ENCODE measurements at regions not wholly inside any gene's neighbourhood (a gene's known extent, or its start where the extent isn't known, plus 50 kb on each side); places are given as distances from the start of the nearest gene placed in this dataset.

- TF ChIP-seq, protein P1, sequence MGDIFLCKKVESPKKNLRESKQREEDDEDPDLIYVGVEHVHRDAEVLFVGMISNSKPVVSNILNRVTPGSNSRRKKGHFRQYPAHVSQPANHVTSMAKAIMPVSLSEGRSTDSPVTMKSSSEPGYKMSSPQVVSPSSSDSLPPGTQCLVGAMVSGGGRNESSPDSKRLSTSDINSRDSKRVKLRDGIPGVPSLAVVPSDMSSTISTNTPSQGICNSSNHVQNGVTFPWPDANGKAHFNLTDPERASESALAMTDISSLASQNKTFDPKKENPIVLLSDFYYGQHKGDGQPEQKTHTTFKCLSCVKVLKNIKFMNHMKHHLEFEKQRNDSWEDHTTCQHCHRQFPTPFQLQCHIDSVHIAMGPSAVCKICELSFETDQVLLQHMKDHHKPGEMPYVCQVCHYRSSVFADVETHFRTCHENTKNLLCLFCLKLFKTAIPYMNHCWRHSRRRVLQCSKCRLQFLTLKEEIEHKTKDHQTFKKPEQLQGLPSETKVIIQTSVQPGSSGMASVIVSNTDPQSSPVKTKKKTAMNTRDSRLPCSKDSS (IDR thresholded peaks at IDR 0.05; ENCODE audit: low read depth, partially characterized antibody) = no peak
- TF ChIP-seq, protein P2, sequence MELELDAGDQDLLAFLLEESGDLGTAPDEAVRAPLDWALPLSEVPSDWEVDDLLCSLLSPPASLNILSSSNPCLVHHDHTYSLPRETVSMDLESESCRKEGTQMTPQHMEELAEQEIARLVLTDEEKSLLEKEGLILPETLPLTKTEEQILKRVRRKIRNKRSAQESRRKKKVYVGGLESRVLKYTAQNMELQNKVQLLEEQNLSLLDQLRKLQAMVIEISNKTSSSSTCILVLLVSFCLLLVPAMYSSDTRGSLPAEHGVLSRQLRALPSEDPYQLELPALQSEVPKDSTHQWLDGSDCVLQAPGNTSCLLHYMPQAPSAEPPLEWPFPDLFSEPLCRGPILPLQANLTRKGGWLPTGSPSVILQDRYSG (tag; conservative IDR thresholded peaks at IDR 0.05; ENCODE audit: low read depth) = no peak
- TF ChIP-seq, protein P3, sequence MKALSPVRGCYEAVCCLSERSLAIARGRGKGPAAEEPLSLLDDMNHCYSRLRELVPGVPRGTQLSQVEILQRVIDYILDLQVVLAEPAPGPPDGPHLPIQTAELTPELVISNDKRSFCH (CRISPR knock-in tag; IDR thresholded peaks at IDR 0.05) = no peak
- TF ChIP-seq, protein P3 (tag; IDR thresholded peaks at IDR 0.05) = no peak
- TF ChIP-seq STAT5A (IDR thresholded peaks at IDR 0.05; ENCODE audit: borderline replicate concordance, low read length) (no peak), ZNF511 (CRISPR knock-in tag; IDR thresholded peaks at IDR 0.05) (0 out of 2 replicates have a peak, but pooled peaks have one; percentile 40), GTF2E2 (tag; IDR thresholded peaks at IDR 0.05) (no peak), ZNF146 (CRISPR knock-in tag; IDR thresholded peaks at IDR 0.05; ENCODE audit: unreplicated experiment) (no peak), SRF (CRISPR knock-in tag; IDR thresholded peaks at IDR 0.05) (no peak), MTF1 (CRISPR knock-in tag; IDR thresholded peaks at IDR 0.05; ENCODE audit: borderline replicate concordance) (no peak), ZNF445 (CRISPR knock-in tag; IDR thresholded peaks at IDR 0.05; ENCODE audit: low read depth) (no peak), GTF2B (IDR thresholded peaks at IDR 0.05; ENCODE audit: extremely low read depth, insufficient read length) (no peak), MEIS2 (IDR thresholded peaks at IDR 0.05; ENCODE audit: partially characterized antibody) (peak; percentile 10), ZNF780A (CRISPR knock-in tag; IDR thresholded peaks at IDR 0.05) (no peak), NR2C2 (CRISPR knock-in tag; IDR thresholded peaks at IDR 0.05) (0 out of 2 replicates have a peak, but pooled peaks have one; percentile 49), NR2C2 (tag; IDR thresholded peaks at IDR 0.05) (peak; percentile 95), SUPT5H (IDR thresholded peaks at IDR 0.05) (no peak), KAT8 (IDR thresholded peaks at IDR 0.05; ENCODE audit: low read depth) (no peak), ZNF212 (CRISPR knock-in tag; IDR thresholded peaks at IDR 0.05) (no peak), RBM25 (IDR thresholded peaks at IDR 0.05; ENCODE audit: low read depth, low read length, severe bottlenecking) (no peak), SMARCA4 (IDR thresholded peaks at IDR 0.05) (no peak), PRPF4 (IDR thresholded peaks at IDR 0.05; ENCODE audit: insufficient read depth, low read depth, low read length, poor library complexity, severe bottlenecking) (no peak)
- TF ChIP-seq, protein P4, sequence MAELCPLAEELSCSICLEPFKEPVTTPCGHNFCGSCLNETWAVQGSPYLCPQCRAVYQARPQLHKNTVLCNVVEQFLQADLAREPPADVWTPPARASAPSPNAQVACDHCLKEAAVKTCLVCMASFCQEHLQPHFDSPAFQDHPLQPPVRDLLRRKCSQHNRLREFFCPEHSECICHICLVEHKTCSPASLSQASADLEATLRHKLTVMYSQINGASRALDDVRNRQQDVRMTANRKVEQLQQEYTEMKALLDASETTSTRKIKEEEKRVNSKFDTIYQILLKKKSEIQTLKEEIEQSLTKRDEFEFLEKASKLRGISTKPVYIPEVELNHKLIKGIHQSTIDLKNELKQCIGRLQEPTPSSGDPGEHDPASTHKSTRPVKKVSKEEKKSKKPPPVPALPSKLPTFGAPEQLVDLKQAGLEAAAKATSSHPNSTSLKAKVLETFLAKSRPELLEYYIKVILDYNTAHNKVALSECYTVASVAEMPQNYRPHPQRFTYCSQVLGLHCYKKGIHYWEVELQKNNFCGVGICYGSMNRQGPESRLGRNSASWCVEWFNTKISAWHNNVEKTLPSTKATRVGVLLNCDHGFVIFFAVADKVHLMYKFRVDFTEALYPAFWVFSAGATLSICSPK (IDR thresholded peaks at IDR 0.05; ENCODE audit: borderline replicate concordance) = no peak
Observed at GRCh38 chr1:204806943-204807687, 63.5 kb upstream of the NFASC start (continued).
